ENCODE measurements at regions not wholly inside any gene's neighbourhood (a gene's known extent, or its start where the extent isn't known, plus 50 kb on each side); places are given as distances from the start of the nearest gene placed in this dataset.

DNA sequence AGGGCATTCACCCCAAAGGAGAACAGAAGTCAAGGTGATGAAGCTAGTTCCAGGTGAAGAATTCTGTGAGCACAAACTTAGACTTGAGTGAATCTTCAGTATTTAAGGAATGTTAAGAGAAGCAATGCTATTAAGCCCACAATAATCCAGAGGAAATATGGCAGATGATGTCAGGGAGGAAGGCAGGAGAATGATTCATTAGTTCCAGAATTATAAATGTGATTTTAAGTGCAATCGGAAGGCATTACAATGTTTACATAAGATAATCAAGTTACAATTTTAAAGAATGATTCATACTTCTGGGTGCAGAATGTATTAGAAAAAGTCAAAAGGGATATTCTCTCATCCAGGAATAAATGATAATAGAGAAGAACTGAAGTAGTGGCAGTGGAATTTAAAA lies 545.2 kb upstream of the BRINP3 start:
- Histone ChIP-seq H3K27ac (ENCODE audit: low read length) (no peak overlapping the region), H3K9me3 (ENCODE audit: insufficient read depth, low read length) (no peaks in the 10 kb centered on the region), H2AFZ (ENCODE audit: low read depth, low read length) (no peak overlapping the region), H4K20me1 (ENCODE audit: insufficient read depth, low read length) (no peaks in the 10 kb centered on the region), H3K4me1 (ENCODE audit: low read length) (no peaks in the 10 kb centered on the region), H3K4me3 (ENCODE audit: low read length) (no peak overlapping the region), H3K27me3 (ENCODE audit: low read depth, low read length) (no peaks in the 10 kb centered on the region), H3K4me2 (ENCODE audit: low read length) (no peak overlapping the region), H3K79me2 (ENCODE audit: low read length) (no peaks in the 10 kb centered on the region), H3K36me3 (replicated peaks; ENCODE audit: low read depth, low read length) (no peaks in the 10 kb centered on the region), H3K9ac (ENCODE audit: low read length) (no peak overlapping the region)
- no peak for TF ChIP-seq EZH2phosphoT487 (IDR thresholded peaks at IDR 0.05; ENCODE audit: low read depth)
- TF ChIP-seq, protein P1, sequence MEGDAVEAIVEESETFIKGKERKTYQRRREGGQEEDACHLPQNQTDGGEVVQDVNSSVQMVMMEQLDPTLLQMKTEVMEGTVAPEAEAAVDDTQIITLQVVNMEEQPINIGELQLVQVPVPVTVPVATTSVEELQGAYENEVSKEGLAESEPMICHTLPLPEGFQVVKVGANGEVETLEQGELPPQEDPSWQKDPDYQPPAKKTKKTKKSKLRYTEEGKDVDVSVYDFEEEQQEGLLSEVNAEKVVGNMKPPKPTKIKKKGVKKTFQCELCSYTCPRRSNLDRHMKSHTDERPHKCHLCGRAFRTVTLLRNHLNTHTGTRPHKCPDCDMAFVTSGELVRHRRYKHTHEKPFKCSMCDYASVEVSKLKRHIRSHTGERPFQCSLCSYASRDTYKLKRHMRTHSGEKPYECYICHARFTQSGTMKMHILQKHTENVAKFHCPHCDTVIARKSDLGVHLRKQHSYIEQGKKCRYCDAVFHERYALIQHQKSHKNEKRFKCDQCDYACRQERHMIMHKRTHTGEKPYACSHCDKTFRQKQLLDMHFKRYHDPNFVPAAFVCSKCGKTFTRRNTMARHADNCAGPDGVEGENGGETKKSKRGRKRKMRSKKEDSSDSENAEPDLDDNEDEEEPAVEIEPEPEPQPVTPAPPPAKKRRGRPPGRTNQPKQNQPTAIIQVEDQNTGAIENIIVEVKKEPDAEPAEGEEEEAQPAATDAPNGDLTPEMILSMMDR (IDR thresholded peaks at IDR 0.05; ENCODE audit: low read depth, low read length) = no peak

DNA sequence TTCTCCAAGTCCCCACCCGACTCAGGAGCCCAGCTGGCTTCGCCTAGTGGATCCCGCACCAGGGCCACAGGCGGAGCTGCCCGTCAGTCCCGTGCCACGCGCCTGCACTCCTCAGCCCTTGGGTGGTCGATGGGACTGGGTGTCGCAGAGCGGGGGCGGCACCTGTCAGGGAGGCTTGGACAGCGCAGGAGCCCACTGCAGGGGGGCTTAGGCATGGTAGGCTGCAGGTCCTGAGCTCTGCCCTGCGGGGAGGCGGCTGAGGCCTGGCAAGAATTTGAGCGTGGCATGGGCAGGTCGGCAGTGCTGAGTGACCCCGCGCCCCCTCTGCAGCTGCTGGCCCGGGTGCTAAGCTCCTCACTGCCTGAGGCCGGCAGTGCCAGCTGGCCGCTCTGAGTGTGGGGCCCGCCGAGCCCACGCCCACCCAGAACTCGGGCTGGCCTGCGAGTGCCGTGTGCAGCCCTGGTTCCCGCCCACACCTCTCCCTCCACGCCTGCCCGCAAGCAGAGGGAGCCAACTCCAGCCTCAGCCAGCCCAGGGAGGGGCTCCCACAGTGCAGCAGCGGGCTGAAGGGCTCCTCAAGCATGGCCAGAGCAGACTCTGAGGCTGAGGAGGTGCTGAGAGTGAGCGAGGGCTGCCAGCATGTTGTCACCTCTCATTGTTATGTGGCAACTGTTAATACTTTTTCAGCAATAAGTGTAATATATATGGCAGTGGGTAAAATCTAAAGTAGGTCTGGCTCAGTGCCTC lies 548.4 kb upstream of the BRINP3 start:
- no peak overlapping the region for H2AFZ ChIP-seq (ENCODE audit: low read depth, low read length)
- no peaks in the 10 kb centered on the region for H3K4me1 ChIP-seq (ENCODE audit: low read length)
- no peak overlapping the region for H3K27ac ChIP-seq (ENCODE audit: low read length)
- no peak for TF ChIP-seq EZH2phosphoT487 (IDR thresholded peaks at IDR 0.05; ENCODE audit: low read depth)
- TF ChIP-seq, protein P1 (IDR thresholded peaks at IDR 0.05; ENCODE audit: low read depth, low read length) = no peak
- H3K79me2 ChIP-seq (ENCODE audit: low read length) = no peaks in the 10 kb centered on the region
- H3K27me3 ChIP-seq (ENCODE audit: low read depth, low read length) = no peaks in the 10 kb centered on the region
- no peaks in the 10 kb centered on the region for H3K9me3 ChIP-seq (ENCODE audit: insufficient read depth, low read length)
- H3K9ac ChIP-seq (ENCODE audit: low read length) = no peak overlapping the region
- H3K36me3 ChIP-seq (replicated peaks; ENCODE audit: low read depth, low read length) = no peaks in the 10 kb centered on the region
- no peak overlapping the region for H3K4me3 ChIP-seq (ENCODE audit: low read length)
- no peak overlapping the region for H3K4me2 ChIP-seq (ENCODE audit: low read length)
- H4K20me1 ChIP-seq (ENCODE audit: insufficient read depth, low read length) = no peaks in the 10 kb centered on the region

DNA sequence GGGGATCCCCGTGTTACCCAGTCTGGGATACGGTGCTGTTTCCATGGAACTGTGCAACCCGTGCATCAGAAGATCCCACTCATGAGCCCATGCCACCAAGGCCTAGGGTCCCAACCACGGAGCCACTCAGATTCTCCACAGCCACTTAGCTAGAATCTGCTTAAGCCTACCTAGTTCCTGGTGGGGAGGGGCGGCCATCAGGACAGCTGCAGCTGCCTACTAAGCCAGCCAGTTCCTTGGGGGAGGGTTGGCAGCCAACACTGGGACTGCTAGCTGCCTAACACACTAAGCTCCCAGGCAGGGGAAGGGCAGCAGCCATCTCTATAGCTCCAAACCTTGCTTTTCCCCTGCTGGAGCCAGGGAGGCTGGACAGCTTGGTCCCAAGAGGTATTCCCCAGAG lies 549.2 kb upstream of the BRINP3 start:
- H2AFZ ChIP-seq (ENCODE audit: low read depth, low read length) = no peak overlapping the region
- TF ChIP-seq, protein P1 (IDR thresholded peaks at IDR 0.05; ENCODE audit: low read depth, low read length) = no peak
- no peak for TF ChIP-seq EZH2phosphoT487 (IDR thresholded peaks at IDR 0.05; ENCODE audit: low read depth)
- H3K4me3 ChIP-seq (ENCODE audit: low read length) = no peak overlapping the region
- no peaks in the 10 kb centered on the region for H3K36me3 ChIP-seq (replicated peaks; ENCODE audit: low read depth, low read length)
- no peaks in the 10 kb centered on the region for H3K9me3 ChIP-seq (ENCODE audit: insufficient read depth, low read length)
- H3K79me2 ChIP-seq (ENCODE audit: low read length) = no peaks in the 10 kb centered on the region
- H3K4me2 ChIP-seq (ENCODE audit: low read length) = no peak overlapping the region
- no peaks in the 10 kb centered on the region for H3K4me1 ChIP-seq (ENCODE audit: low read length)
- no peak overlapping the region for H3K27ac ChIP-seq (ENCODE audit: low read length)
- no peak overlapping the region for H3K9ac ChIP-seq (ENCODE audit: low read length)
- H4K20me1 ChIP-seq (ENCODE audit: insufficient read depth, low read length) = no peaks in the 10 kb centered on the region
- H3K27me3 ChIP-seq (ENCODE audit: low read depth, low read length) = no peaks in the 10 kb centered on the region

DNA sequence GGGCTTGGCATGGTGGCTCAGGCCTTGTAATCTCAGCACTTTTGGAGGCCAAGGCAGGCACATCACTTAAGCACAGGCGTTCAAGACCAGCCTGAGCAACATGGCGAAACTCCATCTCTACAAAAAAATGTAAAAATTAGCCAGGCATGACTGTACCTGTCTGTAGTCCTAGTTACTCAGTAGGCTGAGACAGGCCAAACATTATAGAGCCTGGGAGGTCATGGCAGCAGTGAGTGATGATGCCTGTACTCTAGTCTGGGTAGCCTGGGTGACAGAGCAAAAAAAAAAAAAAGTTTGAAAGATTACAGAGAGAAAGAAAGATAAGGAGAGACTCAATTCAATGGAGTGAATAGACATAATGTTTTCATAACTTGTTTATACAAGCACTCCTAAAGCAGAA lies 556.5 kb upstream of the BRINP3 start:
- H3K27me3 ChIP-seq (ENCODE audit: low read depth, low read length) = no peaks in the 10 kb centered on the region
- no peak overlapping the region for H3K27ac ChIP-seq (ENCODE audit: low read length)
- no peaks in the 10 kb centered on the region for H3K36me3 ChIP-seq (replicated peaks; ENCODE audit: low read depth, low read length)
- no peaks in the 10 kb centered on the region for H3K9me3 ChIP-seq (ENCODE audit: insufficient read depth, low read length)
- H3K4me1 ChIP-seq (ENCODE audit: low read length) = no peaks in the 10 kb centered on the region
- no peaks in the 10 kb centered on the region for H4K20me1 ChIP-seq (ENCODE audit: insufficient read depth, low read length)
- no peak overlapping the region for H2AFZ ChIP-seq (ENCODE audit: low read depth, low read length)
- H3K79me2 ChIP-seq (ENCODE audit: low read length) = no peaks in the 10 kb centered on the region
- TF ChIP-seq, protein P1 (IDR thresholded peaks at IDR 0.05; ENCODE audit: low read depth, low read length) = no peak
- TF ChIP-seq EZH2phosphoT487 (IDR thresholded peaks at IDR 0.05; ENCODE audit: low read depth) = no peak
- H3K4me2 ChIP-seq (ENCODE audit: low read length) = no peak overlapping the region
- H3K4me3 ChIP-seq (ENCODE audit: low read length) = no peak overlapping the region
- H3K9ac ChIP-seq (ENCODE audit: low read length) = no peak overlapping the region
